ENCODE measurements at regions not wholly inside any gene's neighbourhood (a gene's known extent, or its start where the extent isn't known, plus 50 kb on each side); places are given as distances from the start of the nearest gene placed in this dataset.

- TF ChIP-seq, protein P1, sequence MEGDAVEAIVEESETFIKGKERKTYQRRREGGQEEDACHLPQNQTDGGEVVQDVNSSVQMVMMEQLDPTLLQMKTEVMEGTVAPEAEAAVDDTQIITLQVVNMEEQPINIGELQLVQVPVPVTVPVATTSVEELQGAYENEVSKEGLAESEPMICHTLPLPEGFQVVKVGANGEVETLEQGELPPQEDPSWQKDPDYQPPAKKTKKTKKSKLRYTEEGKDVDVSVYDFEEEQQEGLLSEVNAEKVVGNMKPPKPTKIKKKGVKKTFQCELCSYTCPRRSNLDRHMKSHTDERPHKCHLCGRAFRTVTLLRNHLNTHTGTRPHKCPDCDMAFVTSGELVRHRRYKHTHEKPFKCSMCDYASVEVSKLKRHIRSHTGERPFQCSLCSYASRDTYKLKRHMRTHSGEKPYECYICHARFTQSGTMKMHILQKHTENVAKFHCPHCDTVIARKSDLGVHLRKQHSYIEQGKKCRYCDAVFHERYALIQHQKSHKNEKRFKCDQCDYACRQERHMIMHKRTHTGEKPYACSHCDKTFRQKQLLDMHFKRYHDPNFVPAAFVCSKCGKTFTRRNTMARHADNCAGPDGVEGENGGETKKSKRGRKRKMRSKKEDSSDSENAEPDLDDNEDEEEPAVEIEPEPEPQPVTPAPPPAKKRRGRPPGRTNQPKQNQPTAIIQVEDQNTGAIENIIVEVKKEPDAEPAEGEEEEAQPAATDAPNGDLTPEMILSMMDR (IDR thresholded peaks at IDR 0.05) = no peak
- no peak for TF ChIP-seq POLR2AphosphoS5 (IDR thresholded peaks at IDR 0.05; ENCODE audit: insufficient read depth in 1 of 2, low read depth in 1 of 2)
- TF ChIP-seq POLR2A (IDR thresholded peaks at IDR 0.05) = no peak
Observed at GRCh38 chr5:98105681-98106080, 667.8 kb upstream of the RGMB start.
